Smooth muscle cell of the brain vasculature (primary cell): ENCODE measurements at regions not wholly inside any gene's neighbourhood (a gene's known extent, or its start where the extent isn't known, plus 50 kb on each side); places are given as distances from the start of the nearest gene placed in this dataset.
"Not testable (repeated sequence)": the region's sequence is repeated elsewhere in the genome, so short reads cannot be mapped to it uniquely, and the experiment has no call there.

Experiments used
- DNase-seq: peaks from one replicate; pipeline ENCODE4 v3.0.0-alpha.2; 2012; ENCODE audit warnings: low read depth, low spot score

DNA sequence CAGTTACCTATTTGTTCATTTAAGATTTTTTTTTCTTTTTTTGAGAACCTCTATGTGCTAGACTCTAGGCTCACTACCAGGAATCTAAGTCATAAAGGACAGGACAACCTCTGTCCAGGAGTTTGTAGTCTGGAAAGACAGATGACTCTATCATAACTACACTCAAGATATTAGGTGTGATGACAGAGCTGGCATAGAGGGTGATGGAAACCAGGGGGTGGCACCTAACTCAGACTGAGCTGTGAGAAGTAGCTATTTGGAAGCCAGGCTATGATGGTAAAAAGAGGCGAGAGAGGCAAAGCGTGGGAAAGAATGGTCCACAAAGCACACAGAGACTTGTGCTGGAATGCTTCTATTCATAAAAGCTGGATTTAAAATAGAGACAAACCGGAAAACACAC is 372.3 kb downstream of the SEC14L1 start:
- DNase-seq, result no peak

DNA sequence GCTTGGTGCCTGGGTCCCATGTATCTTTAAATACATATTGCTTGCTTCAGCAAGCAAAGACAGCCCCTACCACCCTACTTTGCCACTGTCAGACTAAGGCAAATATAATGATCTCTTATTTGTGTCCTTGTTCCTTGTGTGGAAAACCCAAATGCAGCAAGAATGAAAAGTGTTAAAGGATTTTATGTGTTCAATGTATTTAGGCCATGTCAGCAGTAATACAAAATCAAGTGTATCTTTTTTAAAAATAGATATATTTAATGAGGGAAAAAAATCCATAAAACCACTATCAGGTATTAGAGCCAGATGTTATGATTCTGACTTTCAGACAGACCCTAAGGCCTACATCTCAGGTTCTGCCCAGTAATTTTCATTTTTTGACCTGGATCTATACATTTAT is 374.5 kb downstream of the SEC14L1 start:
- DNase-seq, result no peak

DNA sequence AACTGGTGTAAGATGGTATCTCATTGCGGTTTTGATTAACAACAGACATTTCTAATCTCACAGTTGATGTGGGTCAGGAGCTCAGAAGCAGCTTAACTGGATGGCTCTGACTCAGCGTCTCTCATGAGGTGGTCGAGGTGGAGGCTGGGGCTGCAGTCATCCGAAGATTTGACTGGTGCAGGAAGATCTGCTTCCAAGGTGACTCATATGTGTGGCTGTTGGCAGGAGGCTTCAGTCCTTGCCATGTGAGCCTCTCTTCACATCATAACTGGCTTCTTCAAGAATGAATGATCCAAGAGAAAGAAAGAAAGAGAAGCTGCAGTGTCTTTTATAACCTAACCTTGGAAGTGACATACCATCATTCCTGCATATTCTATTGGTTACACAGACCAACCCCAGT is 376.1 kb downstream of the SEC14L1 start:
- DNase-seq, result no peak

DNA sequence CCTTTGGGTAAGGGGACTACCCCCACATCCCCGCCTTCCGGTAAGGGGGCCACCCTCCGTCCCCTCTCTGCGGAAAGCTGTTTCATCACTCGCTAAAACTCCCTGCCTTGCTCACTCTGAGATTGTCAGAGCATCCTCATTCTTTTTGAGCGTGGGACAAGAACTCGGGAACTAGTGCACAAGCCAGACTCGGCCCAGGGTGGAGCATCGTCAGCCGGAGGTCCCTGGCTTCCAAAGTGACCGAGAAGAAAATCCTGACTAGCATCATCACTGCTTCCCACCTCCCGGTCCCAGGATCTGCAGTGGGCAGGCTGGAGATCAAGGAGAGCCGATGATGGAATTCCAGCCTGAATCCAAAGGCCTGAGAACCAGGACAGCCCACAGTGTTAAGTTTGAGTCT is 380.3 kb downstream of the SEC14L1 start:
- DNase-seq, result no peak

DNA sequence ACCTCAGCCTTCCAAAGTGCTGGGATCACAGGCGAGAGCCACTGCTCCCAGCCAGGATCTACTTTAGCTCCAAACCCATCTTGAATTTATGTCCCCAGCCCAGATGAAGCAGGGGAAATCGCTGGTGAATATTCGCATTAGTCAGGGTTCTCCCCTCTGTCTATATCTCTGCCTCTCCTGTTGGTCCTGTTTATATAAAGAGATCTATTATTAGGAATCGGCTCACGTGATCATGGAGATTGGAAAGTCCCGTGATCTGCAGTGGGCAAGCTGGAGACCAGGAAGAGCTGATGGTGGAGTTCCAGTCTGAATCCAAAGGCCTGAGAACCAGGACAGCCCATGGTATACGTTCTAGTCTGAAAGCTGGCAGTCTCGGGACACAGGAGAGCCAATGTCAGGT is 382.8 kb downstream of the SEC14L1 start:
- DNase-seq, result no peak

DNA sequence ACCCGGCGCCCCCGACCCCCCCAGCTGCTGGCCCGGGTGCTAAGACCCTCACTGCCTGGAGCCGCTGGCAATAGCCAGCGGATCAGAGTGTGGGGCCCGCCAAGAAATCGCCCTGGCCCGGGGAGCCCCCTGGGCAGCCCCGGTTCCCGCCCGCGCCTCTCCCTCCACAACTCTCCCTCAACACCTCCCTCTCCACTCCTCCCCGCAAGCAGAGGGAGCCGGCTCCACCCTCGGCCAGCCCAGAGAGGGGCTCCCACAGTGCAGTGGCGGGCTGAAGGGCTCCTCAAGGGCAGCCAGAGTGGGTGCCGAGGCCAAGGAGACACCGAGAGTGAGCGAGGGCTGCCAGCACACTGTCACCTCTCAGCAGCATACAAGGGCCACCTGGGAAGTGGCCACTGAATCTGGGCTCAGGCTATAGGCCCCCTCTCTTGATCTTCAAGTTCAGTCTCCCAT is 385.5 kb downstream of the SEC14L1 start:
- DNase-seq, result no peak

DNA sequence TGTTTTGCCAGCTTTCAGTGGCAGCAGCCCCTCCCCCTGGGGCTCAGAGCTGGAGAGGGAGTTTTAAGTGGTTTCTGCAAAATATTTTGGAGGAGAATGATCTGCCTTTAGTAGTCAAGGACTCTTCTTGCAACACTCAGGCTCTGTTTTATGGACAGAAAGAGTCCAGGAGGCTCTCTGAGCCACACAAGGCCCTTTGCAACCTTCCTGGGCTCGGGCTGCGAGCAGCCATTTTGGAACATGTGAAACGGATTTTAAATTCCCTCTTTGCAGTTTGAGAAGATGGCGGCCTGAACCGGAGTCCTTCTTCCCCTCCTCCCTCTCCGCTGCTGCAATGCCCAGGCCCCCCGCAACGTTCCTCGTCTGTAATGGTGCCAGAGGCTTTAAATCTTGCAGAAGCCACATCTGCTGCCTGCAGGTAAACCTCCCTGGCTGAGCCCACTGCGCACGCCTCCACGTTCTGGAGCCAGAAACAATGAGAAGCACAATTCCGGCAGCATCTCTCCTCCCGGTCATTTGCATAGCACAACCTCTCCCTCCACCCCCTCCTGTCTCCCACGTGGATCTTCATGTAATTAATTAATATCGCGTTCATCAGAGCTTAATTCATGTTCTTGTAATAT is 386.1 kb downstream of the SEC14L1 start:
- no peak for DNase-seq

DNA sequence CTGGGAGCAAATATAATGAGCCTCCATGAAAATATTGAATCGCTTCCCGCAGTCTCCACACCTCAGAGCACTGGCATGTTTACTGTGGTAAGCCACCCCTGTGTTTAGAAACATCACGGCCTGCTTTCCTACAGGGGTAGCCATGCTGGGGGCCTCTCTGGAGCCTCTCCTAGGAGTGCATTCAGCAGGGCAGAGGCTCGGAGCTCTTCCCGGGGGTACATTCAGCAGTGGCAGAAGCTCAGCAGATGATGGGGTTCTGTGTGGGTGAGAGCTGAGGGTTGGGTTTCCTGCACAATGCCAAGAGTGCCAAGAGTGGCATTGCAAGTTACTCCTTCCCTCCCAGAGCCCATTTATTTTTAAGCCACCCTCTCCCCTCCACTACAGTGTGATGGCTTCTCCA is 386.6 kb downstream of the SEC14L1 start:
- no peak for DNase-seq

DNA sequence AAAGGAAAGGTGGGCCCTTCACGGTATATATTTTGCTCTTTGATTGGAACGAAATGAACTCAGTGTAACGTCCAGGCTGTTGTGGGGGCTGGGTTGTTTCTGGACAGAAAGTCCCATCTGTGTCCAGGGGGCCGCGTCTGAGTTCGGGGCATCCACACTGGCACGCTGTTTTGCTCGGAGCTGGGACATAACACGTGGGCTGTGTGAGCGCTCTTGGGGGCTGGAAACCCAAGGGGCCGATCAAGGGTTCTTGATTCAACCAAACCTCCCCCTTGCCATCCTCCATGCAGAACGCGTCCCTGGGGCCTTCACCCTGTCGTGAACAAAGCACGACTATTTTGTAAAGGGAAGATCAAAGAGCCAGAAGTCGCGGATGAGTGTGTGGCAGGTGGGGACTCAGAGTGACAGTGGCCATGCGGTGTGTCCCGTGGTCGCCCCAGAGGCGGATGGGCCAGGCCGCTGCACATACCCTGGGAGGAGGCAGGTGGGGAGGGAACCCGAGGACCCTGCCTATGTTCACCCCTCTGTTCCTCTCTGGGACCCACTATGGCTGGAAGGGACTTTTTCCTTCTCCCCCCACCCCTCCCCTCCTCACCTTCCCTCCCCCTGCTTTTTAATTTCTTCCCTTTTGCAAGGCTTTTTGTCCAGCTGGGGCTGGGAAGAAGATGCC is 387.2 kb downstream of the SEC14L1 start:
- no peak for DNase-seq

DNA sequence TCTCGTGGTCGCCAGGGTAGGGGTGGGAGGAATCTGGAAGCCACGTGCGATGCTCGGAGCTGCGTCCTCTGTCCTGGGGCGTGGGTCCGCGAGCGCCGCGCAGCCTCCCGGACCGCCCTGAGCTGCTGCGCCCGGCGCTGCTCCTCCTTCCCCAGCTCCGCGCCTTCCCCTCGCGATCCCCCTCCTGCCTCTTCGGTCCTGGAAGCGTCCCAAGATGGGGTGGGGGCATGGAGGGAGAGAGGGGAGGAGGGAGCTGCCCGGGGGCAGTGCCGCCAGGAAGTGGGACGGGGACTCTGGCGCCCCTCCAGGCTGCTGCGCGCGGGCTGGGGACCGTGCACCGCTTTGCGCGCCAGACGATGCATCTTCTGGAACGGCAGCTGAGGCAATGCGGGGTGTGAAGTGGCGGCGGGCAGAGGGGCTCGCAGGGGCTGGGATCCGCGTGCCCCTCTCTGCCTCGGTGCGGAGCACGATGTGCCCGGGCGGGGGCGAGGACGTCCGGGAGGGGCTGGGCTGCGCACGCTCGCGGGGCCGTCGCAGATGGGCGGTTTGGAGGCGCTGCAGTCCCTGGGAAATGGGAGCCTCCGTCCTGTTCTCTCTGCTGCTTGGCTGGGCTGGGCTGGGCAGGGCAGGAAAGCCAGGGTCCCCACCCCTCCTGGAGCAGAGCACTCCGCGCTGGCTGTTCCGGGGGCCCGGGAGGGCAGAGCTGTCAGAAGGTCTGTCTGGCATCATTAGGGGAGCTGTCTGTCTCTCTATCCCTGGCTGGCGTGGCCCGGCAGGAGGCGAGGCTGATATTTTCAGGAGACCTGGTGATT is 388.0 kb downstream of the SEC14L1 start:
- no peak for DNase-seq

DNA sequence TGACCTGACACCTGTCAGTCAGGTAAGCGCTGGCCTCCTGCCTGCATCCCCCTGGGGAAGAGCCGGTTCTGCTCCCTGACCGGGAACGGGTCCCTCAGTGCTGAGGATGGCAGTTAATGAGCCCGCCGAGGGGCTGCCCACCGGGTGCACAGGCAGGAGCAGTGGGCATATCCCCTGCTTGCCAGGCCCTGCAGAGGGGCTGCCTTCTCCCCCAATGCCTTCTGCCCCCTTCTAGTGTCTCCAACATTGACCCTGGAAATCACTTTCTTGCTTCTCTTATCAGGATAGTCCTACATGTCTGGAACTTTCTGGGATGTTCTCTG is 388.5 kb downstream of the SEC14L1 start:
- no peak for DNase-seq

DNA sequence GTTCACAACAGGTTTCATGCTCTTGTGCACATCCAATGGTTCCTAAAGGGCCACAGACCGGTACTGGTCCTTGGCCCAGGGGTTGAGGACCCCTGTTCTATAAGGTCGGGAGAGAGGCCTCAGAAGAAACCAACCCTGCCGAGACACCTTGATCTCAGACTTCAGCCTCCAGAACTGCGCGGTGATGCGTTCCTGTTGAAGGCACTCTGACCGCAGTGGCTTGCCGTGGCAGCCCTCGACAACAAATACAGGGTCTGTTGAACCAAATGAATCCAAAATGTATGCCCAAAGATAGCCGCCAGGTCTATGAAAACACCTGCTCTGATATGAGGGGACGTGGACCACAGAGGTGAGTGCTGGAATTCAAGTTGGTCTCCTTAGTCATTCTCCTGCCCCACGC is 389.8 kb downstream of the SEC14L1 start:
- no peak for DNase-seq

DNA sequence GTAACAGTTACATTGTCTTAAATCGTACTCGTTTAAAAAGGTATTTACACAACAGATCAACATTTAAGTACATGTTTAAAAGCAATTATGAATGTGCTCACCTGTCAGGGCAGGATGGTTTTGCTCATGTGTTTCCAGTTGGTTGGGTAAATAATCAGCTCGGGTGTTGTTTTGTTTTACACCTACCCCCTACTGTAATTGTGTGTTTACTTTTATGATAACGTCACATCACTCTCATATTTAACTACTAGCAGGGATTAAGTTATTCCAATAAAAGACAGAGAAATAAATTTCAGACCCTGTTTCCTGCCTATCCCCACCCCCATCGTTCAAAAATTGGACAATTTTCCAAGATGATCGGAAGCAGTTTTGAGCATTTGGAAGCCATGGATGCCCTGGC is 390.2 kb downstream of the SEC14L1 start:
- no peak for DNase-seq

DNA sequence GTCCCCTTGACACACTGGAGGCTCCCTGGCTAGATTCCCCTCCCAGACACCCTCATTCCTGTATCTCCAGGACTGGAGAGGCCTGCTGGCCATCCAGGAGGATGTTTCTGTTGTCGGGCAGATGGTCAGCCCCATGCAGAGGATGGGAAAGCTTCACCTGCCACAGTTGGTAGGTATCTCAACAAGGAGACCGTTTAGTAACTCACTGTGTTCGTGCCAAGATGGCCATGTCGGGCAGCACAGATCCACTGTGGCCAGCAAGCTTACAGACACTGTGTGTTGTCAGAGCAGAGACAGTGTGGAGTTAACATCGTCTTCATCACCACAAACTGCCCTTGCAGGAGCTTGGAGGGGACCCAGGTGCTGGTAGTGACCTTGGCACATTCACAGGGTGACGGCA is 390.9 kb downstream of the SEC14L1 start:
- no peak for DNase-seq

DNA sequence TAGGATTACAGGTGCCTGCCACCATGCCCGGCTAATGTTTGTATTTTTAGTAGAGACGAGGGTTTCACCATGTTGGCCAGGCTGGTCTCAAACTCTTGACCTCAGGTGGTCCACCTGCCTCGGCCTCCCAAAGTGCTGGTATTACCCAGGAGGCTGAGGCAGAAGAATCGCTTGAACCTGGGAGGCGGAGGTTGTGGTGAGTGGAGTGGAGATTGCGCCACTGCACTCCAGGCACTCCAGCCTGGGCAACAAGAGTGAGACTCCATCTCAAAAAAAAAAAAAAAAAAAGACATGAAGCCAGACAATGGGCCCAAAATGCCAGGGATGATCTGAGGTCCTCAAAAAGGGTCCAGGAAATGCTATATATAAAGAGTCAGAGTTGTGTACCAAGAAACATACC is 392.9 kb downstream of the SEC14L1 start:
- DNase-seq, result not testable (repeated sequence)

DNA sequence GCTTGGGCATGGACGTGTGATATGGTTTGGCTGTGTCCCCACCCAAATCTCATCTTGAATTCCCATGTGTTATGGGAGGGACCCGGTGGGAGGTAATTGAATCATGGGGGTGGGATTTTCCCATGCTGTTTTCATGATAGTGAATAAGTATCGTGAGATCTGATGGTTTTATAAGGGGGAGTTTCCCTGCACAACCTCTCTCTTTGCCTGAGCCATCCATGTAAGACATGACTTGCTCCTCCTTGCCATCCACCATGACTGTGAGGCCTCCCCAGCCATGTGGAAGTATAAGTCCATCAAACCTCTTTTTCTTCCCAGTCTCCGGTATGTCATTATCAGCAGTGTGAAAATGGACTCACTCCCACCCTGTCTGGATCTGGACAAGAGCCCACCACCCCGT is 393.4 kb downstream of the SEC14L1 start:
- DNase-seq, result no peak

DNA sequence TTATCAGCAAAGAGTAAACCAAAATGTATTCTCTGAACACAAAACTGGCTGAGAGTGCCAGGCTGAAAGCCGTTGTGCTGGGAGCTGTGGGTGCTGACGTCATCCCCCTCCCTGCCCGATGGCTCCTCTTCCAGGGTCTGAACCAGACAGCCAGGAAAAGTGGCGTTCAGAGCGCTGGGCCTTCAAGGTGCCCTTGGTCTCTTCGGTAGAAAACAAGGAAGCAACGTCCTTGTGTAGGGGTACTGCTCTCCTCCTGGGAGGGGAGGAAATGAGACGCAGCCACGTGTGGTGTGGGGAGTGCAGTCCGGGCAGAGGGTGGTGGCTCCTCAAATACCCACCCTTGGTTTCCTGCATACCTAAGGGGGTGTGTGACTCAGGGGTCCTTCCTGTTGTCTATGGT is 394.7 kb downstream of the SEC14L1 start:
- DNase-seq, result no peak

DNA sequence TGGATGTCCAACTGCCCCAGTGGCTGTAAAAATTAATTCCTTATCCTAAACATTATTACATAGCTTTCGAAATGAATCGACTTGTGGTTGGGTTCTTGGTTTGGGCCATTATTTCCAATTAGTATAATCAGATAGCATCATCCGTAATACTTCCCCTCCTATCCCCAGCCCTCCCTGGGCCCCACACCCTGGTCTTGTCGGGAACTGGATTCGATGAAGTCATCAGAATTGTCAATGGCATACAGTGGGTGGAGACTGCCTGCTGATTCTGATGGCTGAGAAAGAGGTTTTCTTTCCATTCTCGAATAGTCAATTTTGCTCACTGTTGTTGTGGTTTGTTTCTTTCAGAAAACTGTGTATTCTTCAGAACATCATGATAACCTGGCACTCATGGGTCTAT is 395.1 kb downstream of the SEC14L1 start:
- DNase-seq, result no peak

DNA sequence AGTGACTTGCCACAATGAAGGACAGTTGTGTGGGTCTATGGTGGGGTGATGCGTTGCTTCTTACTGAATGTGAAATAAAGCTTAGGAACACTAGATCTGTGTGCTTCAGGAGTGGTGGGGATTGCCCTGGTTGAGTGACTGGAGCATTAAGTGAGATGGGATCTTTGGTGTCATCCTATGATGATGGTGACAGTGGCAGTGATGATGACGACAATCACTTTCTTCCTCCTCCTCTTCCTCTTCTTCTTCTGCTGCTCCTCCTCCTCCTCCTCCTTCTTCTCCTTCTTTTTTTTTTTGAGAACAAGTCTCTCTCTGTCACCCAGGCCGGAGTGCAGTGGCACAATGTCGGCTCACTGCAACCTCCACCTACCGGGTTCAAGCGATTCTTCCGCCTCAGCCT is 396.8 kb downstream of the SEC14L1 start:
- DNase-seq, result no peak

DNA sequence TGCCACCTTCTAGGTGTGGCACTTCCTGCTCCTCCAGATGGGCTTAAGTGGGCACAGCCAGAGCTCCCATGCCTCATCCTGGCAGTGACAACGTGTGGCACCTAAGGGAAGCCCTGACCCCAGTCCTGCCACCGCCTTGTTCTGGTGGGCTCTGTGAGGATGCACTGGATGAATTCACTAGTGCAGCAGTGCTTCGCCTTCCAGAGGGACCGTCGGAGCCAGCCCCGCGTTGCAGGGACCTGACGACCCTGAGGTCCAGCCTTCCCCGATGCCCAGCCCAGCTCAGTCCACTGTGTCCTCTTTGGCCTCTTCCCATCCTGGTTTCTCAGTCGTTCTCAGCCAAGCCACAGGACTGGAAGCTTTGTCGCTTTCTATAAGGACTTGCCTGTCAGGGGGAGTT is 399.8 kb downstream of the SEC14L1 start:
- no peak for DNase-seq

DNA sequence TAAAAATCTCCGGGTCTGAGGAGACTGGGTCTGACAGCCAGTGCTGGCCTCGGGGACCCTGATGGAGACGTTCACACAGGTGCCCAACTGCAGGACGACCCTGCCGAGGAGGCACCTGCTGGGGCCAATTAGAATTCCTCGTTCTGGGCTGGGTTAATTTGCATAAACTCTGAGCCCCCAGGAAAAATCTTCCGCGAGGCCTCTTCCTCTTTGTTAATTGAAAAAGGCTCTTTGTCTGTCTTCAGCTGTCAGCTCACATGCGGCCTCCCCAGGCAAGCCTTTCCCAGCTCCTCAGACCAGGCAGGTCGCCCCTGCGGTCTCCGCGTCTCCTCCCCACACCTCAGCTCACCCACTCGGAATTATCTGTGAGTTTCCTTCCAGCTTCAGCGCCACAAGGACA is 400.2 kb downstream of the SEC14L1 start:
- DNase-seq, result no peak

DNA sequence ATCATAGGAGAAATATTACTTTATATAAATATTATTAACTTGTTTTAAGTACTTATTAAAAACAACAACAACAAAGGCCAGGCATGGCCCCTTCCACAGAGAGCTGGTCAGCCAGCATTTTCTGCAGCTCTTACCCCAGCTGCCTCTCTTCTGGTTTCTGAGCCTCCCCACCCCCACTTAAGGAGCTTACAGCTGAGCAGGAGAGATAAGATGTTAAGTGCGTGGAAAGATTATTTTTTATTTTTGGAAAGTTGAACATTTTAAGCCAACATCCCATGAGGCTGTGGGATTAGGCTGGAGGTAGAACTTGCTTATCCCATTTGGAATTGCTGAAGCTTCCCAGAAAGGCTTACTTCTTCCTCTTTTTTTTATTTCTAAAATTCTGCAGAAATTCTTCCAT is 401.2 kb downstream of the SEC14L1 start:
- DNase-seq, result no peak
